ENCODE measurements at regions not wholly inside any gene's neighbourhood (a gene's known extent, or its start where the extent isn't known, plus 50 kb on each side); places are given as distances from the start of the nearest gene placed in this dataset.

DNA sequence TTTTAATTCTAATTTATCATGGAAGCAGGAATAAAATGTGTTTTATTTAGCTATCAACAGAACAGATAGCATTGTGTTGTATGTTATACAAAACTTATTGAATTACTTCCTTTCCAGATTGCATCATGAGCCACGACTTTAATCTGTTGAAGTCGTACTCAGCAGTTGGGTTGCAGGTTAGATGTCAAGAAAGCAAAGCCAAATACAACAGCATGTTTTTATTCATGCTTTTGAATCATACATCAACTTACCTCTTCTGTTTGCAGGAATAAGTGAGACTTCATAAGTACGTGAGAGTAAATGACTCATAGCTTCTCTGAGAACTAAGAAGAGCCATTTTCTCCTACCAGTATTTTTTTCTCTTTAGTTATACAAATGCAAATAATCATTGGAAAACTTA is 110.8 kb upstream of the ADGRL4 start:
- H3K27ac ChIP-seq = no peak overlapping the region
- intact Hi-C loops (cut with DNase I) = no loop called here
- H3K27me3 ChIP-seq = no peaks in the 10 kb centered on the region
- no peak overlapping the region for H3K4me3 ChIP-seq
- no peaks in the 10 kb centered on the region for H3K9me3 ChIP-seq
- no peak for ATAC-seq
- DNase-seq = no peak
- no peaks in the 10 kb centered on the region for H3K36me3 ChIP-seq
- no peaks in the 10 kb centered on the region for H3K4me1 ChIP-seq
- TF ChIP-seq CTCF (IDR thresholded peaks at IDR 0.05) = no peak

DNA sequence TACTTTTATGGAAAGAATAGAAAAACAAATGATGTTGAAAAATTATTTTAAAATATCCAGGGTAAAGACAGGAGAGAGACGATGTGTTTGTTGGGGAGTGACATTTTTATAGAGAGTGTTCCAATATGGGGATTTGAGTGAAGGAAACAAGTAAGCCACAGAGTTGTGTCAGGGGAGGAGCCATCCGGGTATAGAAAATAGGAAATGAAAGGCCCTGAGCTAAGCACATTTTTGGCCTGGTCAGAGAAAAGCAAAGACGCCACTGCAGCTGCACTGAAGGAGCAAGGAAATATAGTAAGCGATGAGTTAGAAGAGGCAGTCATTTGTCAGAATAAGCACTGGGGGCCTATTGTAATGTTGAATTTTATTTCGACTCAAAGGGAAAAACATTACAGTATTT is 107.3 kb upstream of the ADGRL4 start:
- intact Hi-C loops (cut with DNase I) = no loop called here

DNA sequence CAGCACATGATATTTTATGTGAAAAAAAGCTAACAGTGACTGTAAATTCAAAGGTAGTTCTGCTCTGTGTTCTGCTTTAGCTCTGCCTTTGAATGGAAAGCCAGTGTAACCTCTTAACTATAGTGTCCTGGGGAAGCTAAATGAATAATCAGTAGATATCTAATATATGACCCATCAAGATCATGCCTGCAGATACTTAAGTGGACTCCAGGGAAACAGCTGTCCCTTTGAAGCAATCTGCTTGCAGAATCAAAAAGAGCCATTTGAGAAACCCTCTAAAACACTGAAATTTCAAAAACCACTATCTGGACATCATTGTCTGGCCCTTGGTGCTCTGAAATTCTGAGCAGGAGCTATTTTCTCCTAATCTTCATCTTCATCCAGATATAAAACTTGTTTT is 104.2 kb upstream of the ADGRL4 start:
- ATAC-seq = no peak
- Histone ChIP-seq H3K4me1 (no peaks in the 10 kb centered on the region), H3K27me3 (no peaks in the 10 kb centered on the region), H3K36me3 (no peaks in the 10 kb centered on the region), H3K4me3 (no peak overlapping the region), H3K27ac (no peak overlapping the region), H3K9me3 (no peaks in the 10 kb centered on the region)
- intact Hi-C loops (cut with DNase I) = no loop called here
- DNase-seq = no peak
- no peak for TF ChIP-seq CTCF (IDR thresholded peaks at IDR 0.05)

More for the DNA sequence above, 107.3 kb upstream of the ADGRL4 start:
- Histone ChIP-seq H3K4me1 (no peaks in the 10 kb centered on the region), H3K9me3 (no peaks in the 10 kb centered on the region), H3K27ac (no peak overlapping the region), H3K36me3 (no peaks in the 10 kb centered on the region), H3K27me3 (no peaks in the 10 kb centered on the region), H3K4me3 (no peak overlapping the region)
- TF ChIP-seq CTCF (IDR thresholded peaks at IDR 0.05) = no peak
- DNase-seq (no peak), ATAC-seq (no peak)

DNA sequence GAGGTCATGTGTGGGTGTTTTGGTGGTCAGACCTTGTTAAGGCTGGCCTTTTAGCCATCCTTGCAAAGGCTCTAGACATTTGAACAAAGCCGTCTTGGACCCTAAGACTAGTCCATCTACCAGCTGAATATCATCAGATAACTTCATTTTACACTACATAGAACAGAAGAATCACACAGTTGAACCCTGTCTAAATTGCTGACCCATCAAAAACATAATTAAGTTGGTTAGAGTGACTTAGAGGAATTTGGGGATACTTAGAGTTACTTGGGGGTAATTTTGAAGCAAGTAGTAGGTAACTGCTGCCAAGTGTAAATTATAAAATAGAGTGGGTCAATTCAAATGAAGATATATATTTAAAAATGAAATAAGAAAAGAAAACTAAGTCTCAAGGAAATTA is 102.9 kb upstream of the ADGRL4 start:
- Histone ChIP-seq H3K9me3 (no peaks in the 10 kb centered on the region), H3K27ac (no peak overlapping the region), H3K4me3 (no peak overlapping the region), H3K36me3 (no peaks in the 10 kb centered on the region), H3K4me1 (no peaks in the 10 kb centered on the region), H3K27me3 (no peaks in the 10 kb centered on the region)
- DNase-seq = no peak
- TF ChIP-seq CTCF (IDR thresholded peaks at IDR 0.05) = no peak
- ATAC-seq = no peak
- intact Hi-C loops (cut with DNase I) = no loop called here

GRCh38 chr1:79105500-79105899 is 99.0 kb upstream of the ADGRL4 start:
- H3K27me3 ChIP-seq = no peaks in the 10 kb centered on the region
- intact Hi-C loops (cut with DNase I) = no loop called here
- H3K4me3 ChIP-seq = no peak overlapping the region
- no peak for TF ChIP-seq CTCF (IDR thresholded peaks at IDR 0.05)
- H3K27ac ChIP-seq = no peak overlapping the region
- H3K4me1 ChIP-seq = no peaks in the 10 kb centered on the region
- no peak for DNase-seq
- H3K9me3 ChIP-seq = no peaks in the 10 kb centered on the region
- no peaks in the 10 kb centered on the region for H3K36me3 ChIP-seq
- ATAC-seq = no peak

GRCh38 chr1:79104617-79105016 is 98.1 kb upstream of the ADGRL4 start:
- intact Hi-C loops (cut with DNase I) = no loop called here
- no peaks in the 10 kb centered on the region for H3K27me3 ChIP-seq
- no peaks in the 10 kb centered on the region for H3K9me3 ChIP-seq
- TF ChIP-seq CTCF (IDR thresholded peaks at IDR 0.05) = no peak
- no peaks in the 10 kb centered on the region for H3K36me3 ChIP-seq
- ATAC-seq (no peak), DNase-seq (no peak)
- H3K27ac ChIP-seq = no peak overlapping the region
- H3K4me1 ChIP-seq = no peaks in the 10 kb centered on the region
- H3K4me3 ChIP-seq = no peak overlapping the region
